Activated CD8-positive, alpha-beta memory T cell treated with anti-CD3 and anti-CD28 coated beads, Interleukin-2, amount 50 U/mL, for 4 hours (primary cell): ENCODE measurements at regions not wholly inside any gene's neighbourhood (a gene's known extent, or its start where the extent isn't known, plus 50 kb on each side); places are given as distances from the start of the nearest gene placed in this dataset.

Experiments used
- DNase-seq: peaks from one replicate; pipeline ENCODE4 v3.0.0-alpha.2; 2020

GRCh38 chr6:43840490-43841218 lies 70.6 kb downstream of the VEGFA start:
- no peak for DNase-seq

GRCh38 chr6:43838276-43839036 lies 68.4 kb downstream of the VEGFA start:
- no peak for DNase-seq

DNA sequence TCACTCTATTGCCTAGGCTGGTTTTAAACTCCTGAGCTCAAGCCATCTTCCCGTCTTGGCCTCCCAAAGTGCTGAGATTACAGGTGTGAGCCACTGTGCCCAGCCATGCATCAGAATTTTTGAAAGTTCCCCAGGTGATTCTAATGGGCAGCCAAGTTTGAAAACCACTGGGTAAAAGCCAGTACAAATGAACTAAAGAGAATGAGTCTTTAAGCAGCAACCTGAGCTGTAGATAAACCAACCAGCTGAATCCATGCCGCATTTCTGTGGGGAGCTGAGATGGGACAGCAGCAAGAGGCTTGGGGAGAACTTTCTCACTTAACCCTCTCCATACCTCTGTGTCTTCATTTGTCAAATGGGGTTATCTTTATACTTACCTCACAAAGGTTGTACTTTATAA lies 67.5 kb downstream of the VEGFA start:
- no peak for DNase-seq

DNA sequence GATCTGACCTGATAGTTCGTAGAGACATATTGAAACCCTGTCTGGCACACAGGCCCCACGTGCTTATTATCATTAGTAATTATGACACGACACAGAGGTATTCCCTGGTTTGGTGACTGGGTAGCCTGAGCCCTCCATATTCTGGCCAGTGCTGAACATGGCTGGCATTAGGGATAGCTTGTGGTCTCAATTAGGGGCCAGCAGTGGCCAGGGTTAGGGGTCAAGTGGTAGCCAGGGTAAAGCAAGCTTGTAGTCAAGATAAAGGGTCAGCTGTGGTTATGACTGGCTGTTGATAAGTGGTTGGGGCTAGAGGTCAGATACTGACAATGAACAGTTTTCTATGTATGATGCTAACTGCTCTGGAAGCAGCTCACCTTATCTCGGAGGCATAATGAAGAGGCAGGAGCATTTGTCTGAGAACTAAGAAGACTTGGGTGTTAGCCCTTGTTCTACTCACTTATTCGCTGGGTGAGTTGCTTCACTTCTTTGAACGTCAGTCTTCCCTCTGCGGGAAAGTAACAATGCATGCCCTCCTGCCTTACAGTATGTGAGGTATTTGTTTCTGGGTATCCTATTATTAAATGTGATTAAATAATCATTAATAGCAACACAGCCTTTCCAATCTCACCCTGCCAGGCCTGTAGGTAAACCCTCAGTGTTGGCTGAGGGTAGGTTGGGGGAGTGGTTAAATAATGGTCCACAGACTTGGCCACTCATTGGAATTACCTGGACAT lies 66.7 kb downstream of the VEGFA start:
- no peak for DNase-seq
